ENCODE measurements at regions not wholly inside any gene's neighbourhood (a gene's known extent, or its start where the extent isn't known, plus 50 kb on each side); places are given as distances from the start of the nearest gene placed in this dataset.

GRCh38 chr2:204470621-204471196 is 74.6 kb upstream of the PARD3B start:
- H3K9me3 ChIP-seq (ENCODE audit: control insufficient read depth, low read length, poor library complexity, severe bottlenecking): no peaks in the 10 kb centered on the region
- Mint-ChIP-seq H3K36me3 (ENCODE audit: low read depth) (no peaks in the 10 kb centered on the region), H3K4me3 (no peak overlapping the region), H3K27me3 (peaks cover 20% of the 10 kb centered on the region), H3K27ac (no peak overlapping the region), H3K4me1 (peaks cover 3% of the 10 kb centered on the region)
- ATAC-seq: no peak
- no peak for DNase-seq

- H3K9me3 ChIP-seq (ENCODE audit: control insufficient read depth, low read length, poor library complexity, severe bottlenecking): no peaks in the 10 kb centered on the region
- no peak overlapping the region for H3K27ac Mint-ChIP-seq
- H3K27me3 Mint-ChIP-seq: peaks cover 20% of the 10 kb centered on the region
- H3K36me3 Mint-ChIP-seq (ENCODE audit: low read depth): no peaks in the 10 kb centered on the region
- ATAC-seq (no peak), DNase-seq (no peak)
- no peak overlapping the region for H3K4me3 Mint-ChIP-seq
- peaks cover 3% of the 10 kb centered on the region for H3K4me1 Mint-ChIP-seq
Measured at GRCh38 chr2:204472375-204472774, 72.9 kb upstream of the PARD3B start.

- Mint-ChIP-seq H3K36me3 (ENCODE audit: low read depth) (no peaks in the 10 kb centered on the region), H3K4me1 (no peaks in the 10 kb centered on the region), H3K27me3 (peaks cover 20% of the 10 kb centered on the region), H3K27ac (no peak overlapping the region), H3K4me3 (no peak overlapping the region)
- H3K9me3 ChIP-seq (ENCODE audit: control insufficient read depth, low read length, poor library complexity, severe bottlenecking): no peaks in the 10 kb centered on the region
- ATAC-seq (no peak), DNase-seq (no peak)
Measured at GRCh38 chr2:204473224-204473623, 72.1 kb upstream of the PARD3B start.

- Mint-ChIP-seq H3K4me1 (no peaks in the 10 kb centered on the region), H3K27ac (no peak overlapping the region), H3K27me3 (peaks cover 18% of the 10 kb centered on the region), H3K4me3 (no peak overlapping the region), H3K36me3 (ENCODE audit: low read depth) (no peaks in the 10 kb centered on the region)
- no peaks in the 10 kb centered on the region for H3K9me3 ChIP-seq (ENCODE audit: control insufficient read depth, low read length, poor library complexity, severe bottlenecking)
- ATAC-seq (no peak), DNase-seq (no peak)
Measured at GRCh38 chr2:204475399-204475798, 69.9 kb upstream of the PARD3B start.

GRCh38 chr2:204477358-204477950 is 67.8 kb upstream of the PARD3B start:
- Mint-ChIP-seq H3K27me3 (no peaks in the 10 kb centered on the region), H3K4me3 (no peak overlapping the region), H3K4me1 (no peaks in the 10 kb centered on the region), H3K36me3 (ENCODE audit: low read depth) (no peaks in the 10 kb centered on the region), H3K27ac (no peak overlapping the region)
- DNase-seq: no peak
- ATAC-seq: no peak
- H3K9me3 ChIP-seq (ENCODE audit: control insufficient read depth, low read length, poor library complexity, severe bottlenecking): no peaks in the 10 kb centered on the region

- Mint-ChIP-seq H3K27ac (no peak overlapping the region), H3K4me3 (no peak overlapping the region), H3K27me3 (no peaks in the 10 kb centered on the region), H3K4me1 (no peaks in the 10 kb centered on the region), H3K36me3 (ENCODE audit: low read depth) (no peaks in the 10 kb centered on the region)
- no peaks in the 10 kb centered on the region for H3K9me3 ChIP-seq (ENCODE audit: control insufficient read depth, low read length, poor library complexity, severe bottlenecking)
- no peak for ATAC-seq
- DNase-seq: no peak
Measured at GRCh38 chr2:204479557-204479956, 65.7 kb upstream of the PARD3B start.

GRCh38 chr2:204480676-204481075 is 64.6 kb upstream of the PARD3B start:
- H3K9me3 ChIP-seq (ENCODE audit: control insufficient read depth, low read length, poor library complexity, severe bottlenecking): no peaks in the 10 kb centered on the region
- ATAC-seq: no peak
- no peaks in the 10 kb centered on the region for H3K4me1 Mint-ChIP-seq
- no peak overlapping the region for H3K27ac Mint-ChIP-seq
- no peaks in the 10 kb centered on the region for H3K27me3 Mint-ChIP-seq
- H3K4me3 Mint-ChIP-seq: no peak overlapping the region
- no peaks in the 10 kb centered on the region for H3K36me3 Mint-ChIP-seq (ENCODE audit: low read depth)
- DNase-seq: no peak

- Mint-ChIP-seq H3K36me3 (ENCODE audit: low read depth) (no peaks in the 10 kb centered on the region), H3K4me3 (no peak overlapping the region), H3K27me3 (peaks cover 16% of the 10 kb centered on the region), H3K27ac (no peak overlapping the region), H3K4me1 (no peaks in the 10 kb centered on the region)
- no peaks in the 10 kb centered on the region for H3K9me3 ChIP-seq (ENCODE audit: control insufficient read depth, low read length, poor library complexity, severe bottlenecking)
- ATAC-seq (no peak), DNase-seq (no peak)
Measured at GRCh38 chr2:204483608-204484081, 61.6 kb upstream of the PARD3B start.

- H3K4me1 Mint-ChIP-seq: no peaks in the 10 kb centered on the region
- ATAC-seq: no peak
- H3K27me3 Mint-ChIP-seq: peaks cover 22% of the 10 kb centered on the region
- no peak for DNase-seq
- no peak overlapping the region for H3K27ac Mint-ChIP-seq
- H3K36me3 Mint-ChIP-seq (ENCODE audit: low read depth): no peaks in the 10 kb centered on the region
- no peak overlapping the region for H3K4me3 Mint-ChIP-seq
- H3K9me3 ChIP-seq (ENCODE audit: control insufficient read depth, low read length, poor library complexity, severe bottlenecking): no peaks in the 10 kb centered on the region
Measured at GRCh38 chr2:204486321-204486720, 59.0 kb upstream of the PARD3B start.

- no peaks in the 10 kb centered on the region for H3K9me3 ChIP-seq (ENCODE audit: control insufficient read depth, low read length, poor library complexity, severe bottlenecking)
- no peak overlapping the region for H3K27ac Mint-ChIP-seq
- ATAC-seq (no peak), DNase-seq (no peak)
- no peaks in the 10 kb centered on the region for H3K4me1 Mint-ChIP-seq
- no peak overlapping the region for H3K4me3 Mint-ChIP-seq
- no peaks in the 10 kb centered on the region for H3K36me3 Mint-ChIP-seq (ENCODE audit: low read depth)
- H3K27me3 Mint-ChIP-seq: peaks cover 22% of the 10 kb centered on the region
Measured at GRCh38 chr2:204486805-204487204, 58.5 kb upstream of the PARD3B start.

GRCh38 chr2:204487447-204488229 is 57.6 kb upstream of the PARD3B start:
- Mint-ChIP-seq H3K27me3 (peaks cover 22% of the 10 kb centered on the region), H3K36me3 (ENCODE audit: low read depth) (no peaks in the 10 kb centered on the region), H3K27ac (no peak overlapping the region), H3K4me3 (no peak overlapping the region), H3K4me1 (no peaks in the 10 kb centered on the region)
- DNase-seq (no peak), ATAC-seq (no peak)
- H3K9me3 ChIP-seq (ENCODE audit: control insufficient read depth, low read length, poor library complexity, severe bottlenecking): no peaks in the 10 kb centered on the region

- no peak for ATAC-seq
- no peaks in the 10 kb centered on the region for H3K9me3 ChIP-seq (ENCODE audit: control insufficient read depth, low read length, poor library complexity, severe bottlenecking)
- Mint-ChIP-seq H3K27me3 (peaks cover 22% of the 10 kb centered on the region), H3K4me3 (no peak overlapping the region), H3K4me1 (peaks cover 2% of the 10 kb centered on the region), H3K27ac (no peak overlapping the region), H3K36me3 (ENCODE audit: low read depth) (no peaks in the 10 kb centered on the region)
- no peak for DNase-seq
Measured at GRCh38 chr2:204491528-204491927, 53.7 kb upstream of the PARD3B start.

- Mint-ChIP-seq H3K27ac (no peak overlapping the region), H3K4me3 (no peak overlapping the region), H3K4me1 (peaks cover 2% of the 10 kb centered on the region), H3K27me3 (peaks cover 18% of the 10 kb centered on the region), H3K36me3 (ENCODE audit: low read depth) (no peaks in the 10 kb centered on the region)
- no peak for ATAC-seq
- no peak for DNase-seq
- H3K9me3 ChIP-seq (ENCODE audit: control insufficient read depth, low read length, poor library complexity, severe bottlenecking): no peaks in the 10 kb centered on the region
Measured at GRCh38 chr2:204492417-204492816, 52.9 kb upstream of the PARD3B start.
